CD8-positive, alpha-beta memory T cell (primary cell): ENCODE measurements at regions not wholly inside any gene's neighbourhood (a gene's known extent, or its start where the extent isn't known, plus 50 kb on each side); places are given as distances from the start of the nearest gene placed in this dataset.

Experiments
- CTCF ChIA-PET: fragments of 350-600 bp; sonication (Branson Sonifier 250); formaldehyde crosslinking; loops from one replicate; lab custom pipeline; 2021; ENCODE audit warnings: antibody characterized with exemption; lab: Charles Lee
- POLR2A ChIA-PET: fragments of 350-600 bp; sonication (Branson Sonifier 250); formaldehyde crosslinking; loops from one replicate; lab custom pipeline; 2021; ENCODE audit warnings: antibody characterized with exemption; lab: Charles Lee
- DNase-seq, 5 donors: peaks; one replicate each; pipeline versions ENCODE4 v3.0.0 to v3.0.0-alpha.2; 2020 to 2022; ENCODE audit warnings: mixed read lengths in 1 of 5
- H3K27ac ChIP-seq: one replicate; pipeline ENCODE4 v1.7.0; 2013; ENCODE audit warnings: low read depth, mild to moderate bottlenecking, low read length, moderate library complexity
- H3K27me3 ChIP-seq: 2 replicates; pipeline ENCODE4 v1.7.0; 2013; ENCODE audit warnings: low read length, mild to moderate bottlenecking; ENCODE audit not compliant: insufficient read depth, poor library complexity, severe bottlenecking
- H3K36me3 ChIP-seq: 2 replicates; pipeline ENCODE4 v1.7.0; 2013; ENCODE audit warnings: mild to moderate bottlenecking, low read length, moderate library complexity; ENCODE audit not compliant: insufficient read depth
- H3K4me1 ChIP-seq: 2 replicates; pipeline ENCODE4 v1.7.0; 2013; ENCODE audit warnings: mild to moderate bottlenecking, low read length, moderate library complexity; ENCODE audit not compliant: insufficient read depth
- H3K4me3 ChIP-seq: 2 replicates; pipeline ENCODE4 v1.7.0; 2013; ENCODE audit warnings: mild to moderate bottlenecking, low read length
- H3K9me3 ChIP-seq: 2 replicates; pipeline ENCODE4 v1.7.0; 2013; ENCODE audit warnings: mild to moderate bottlenecking, low read length
- H3K27ac Mint-ChIP-seq, 8 donors: one replicate each; pipeline ENCODE4 v1.8.0; 2020 to 2021; ENCODE audit warnings: mixed read lengths in 8 of 8, mild to moderate bottlenecking in 6 of 8, inconsistent platforms in 3 of 8, moderate library complexity in 3 of 8
- H3K27me3 Mint-ChIP-seq, 2 donors: one replicate each; pipeline ENCODE4 v1.8.0; 2020 to 2021; ENCODE audit warnings: mixed read lengths in 2 of 2, mild to moderate bottlenecking in 1 of 2, moderate library complexity in 1 of 2
- H3K36me3 Mint-ChIP-seq, 3 donors: one replicate each; pipeline ENCODE4 v1.8.0; 2020 to 2021; ENCODE audit warnings: mixed read lengths in 3 of 3, inconsistent platforms in 1 of 3, mild to moderate bottlenecking in 1 of 3
- H3K4me1 Mint-ChIP-seq, 3 donors: one replicate each; pipeline ENCODE4 v1.8.0; 2020 to 2021; ENCODE audit warnings: mixed read lengths in 3 of 3, inconsistent platforms in 1 of 3, mild to moderate bottlenecking in 1 of 3
- H3K4me3 Mint-ChIP-seq, 7 donors: one replicate each; pipeline ENCODE4 v1.8.0; 2020 to 2021; ENCODE audit warnings: mixed read lengths in 7 of 7, mild to moderate bottlenecking in 6 of 7, moderate library complexity in 4 of 7, inconsistent platforms in 2 of 7
- H3K9me3 Mint-ChIP-seq, 5 donors: one replicate each; pipeline ENCODE4 v1.8.0; 2020 to 2022; ENCODE audit warnings: mixed read lengths in 5 of 5, mild to moderate bottlenecking in 3 of 5, moderate library complexity in 2 of 5, inconsistent platforms in 1 of 5

DNA sequence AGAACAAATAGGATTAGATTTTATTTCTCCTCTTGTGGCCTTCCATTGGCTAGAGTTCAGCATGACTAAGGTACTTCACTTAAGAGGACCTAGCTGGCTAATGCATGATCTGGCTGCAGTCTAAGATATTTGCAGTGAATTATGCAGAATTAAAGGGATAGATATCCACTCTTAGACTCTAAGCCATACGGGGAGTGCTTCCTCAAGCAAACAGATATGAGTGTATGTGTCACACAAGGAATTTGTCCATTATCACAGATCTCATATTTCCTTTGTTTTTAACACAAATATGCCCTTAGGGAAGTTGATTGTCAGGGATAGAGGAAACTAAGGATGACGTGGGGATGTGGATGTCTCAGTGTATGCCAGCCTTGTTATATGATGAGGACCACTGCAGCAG is 88.1 kb upstream of the DHRS4 start:
- DNase-seq: no peak
- H3K4me1 ChIP-seq: no peaks in the 10 kb centered on the region
- H3K36me3 ChIP-seq: no peaks in the 10 kb centered on the region
- CTCF ChIA-PET: no interaction called here
- POLR2A ChIA-PET: no interaction called here
- Mint-ChIP-seq H3K4me1 (no peaks in the 10 kb centered on the region), H3K27me3 (peaks cover 3 to 45% of the 10 kb centered on the region in 2 donors), H3K27ac (no peak overlapping the region), H3K4me3 (no peak overlapping the region), H3K9me3 (peaks cover 0 to 1% (median 0%) of the 10 kb centered on the region in 5 donors), H3K36me3 (peaks cover 0 to 2% (median 0%) of the 10 kb centered on the region in 3 donors)
- H3K27me3 ChIP-seq: peaks cover 7% of the 10 kb centered on the region
- H3K27ac ChIP-seq: no peak overlapping the region
- H3K9me3 ChIP-seq: no peaks in the 10 kb centered on the region
- H3K4me3 ChIP-seq: no peak overlapping the region

DNA sequence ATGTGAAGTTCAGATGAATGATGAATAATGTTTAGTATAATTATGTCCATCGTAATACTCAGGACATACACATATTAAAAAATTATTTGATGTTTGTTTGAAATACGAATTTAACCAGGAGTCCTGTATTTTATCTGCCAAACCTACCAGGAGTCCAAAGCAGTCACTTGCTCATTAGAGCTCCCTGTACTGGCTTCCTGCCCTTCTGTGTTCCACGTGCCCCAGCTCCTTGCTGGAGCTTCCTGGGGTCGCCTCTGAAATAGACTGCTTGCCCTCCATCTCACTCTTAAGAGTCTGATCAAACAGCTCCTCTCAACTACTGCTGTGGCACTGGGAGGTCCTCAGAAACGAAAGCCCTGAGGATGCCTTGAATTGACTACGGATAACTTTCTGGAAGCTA is 87.3 kb upstream of the DHRS4 start:
- no peaks in the 10 kb centered on the region for H3K4me1 ChIP-seq
- ChIA-PET CTCF (interaction anchor here (1.5 kb wide), 1 partner anchor 12 kb away, joined by 5 read pairs; no protein-coding TSS in a partner anchor), POLR2A (no interaction called here)
- no peak overlapping the region for H3K4me3 ChIP-seq
- Mint-ChIP-seq H3K36me3 (peaks cover 0 to 3% (median 0%) of the 10 kb centered on the region in 3 donors), H3K27ac (no peak overlapping the region), H3K27me3 (peaks cover 5 to 48% of the 10 kb centered on the region in 2 donors), H3K9me3 (peaks cover 0 to 3% (median 0%) of the 10 kb centered on the region in 5 donors), H3K4me3 (no peak overlapping the region), H3K4me1 (no peaks in the 10 kb centered on the region)
- H3K9me3 ChIP-seq: no peaks in the 10 kb centered on the region
- H3K27me3 ChIP-seq: peaks cover 7% of the 10 kb centered on the region
- no peaks in the 10 kb centered on the region for H3K36me3 ChIP-seq
- no peak overlapping the region for H3K27ac ChIP-seq
- DNase-seq: no peak

DNA sequence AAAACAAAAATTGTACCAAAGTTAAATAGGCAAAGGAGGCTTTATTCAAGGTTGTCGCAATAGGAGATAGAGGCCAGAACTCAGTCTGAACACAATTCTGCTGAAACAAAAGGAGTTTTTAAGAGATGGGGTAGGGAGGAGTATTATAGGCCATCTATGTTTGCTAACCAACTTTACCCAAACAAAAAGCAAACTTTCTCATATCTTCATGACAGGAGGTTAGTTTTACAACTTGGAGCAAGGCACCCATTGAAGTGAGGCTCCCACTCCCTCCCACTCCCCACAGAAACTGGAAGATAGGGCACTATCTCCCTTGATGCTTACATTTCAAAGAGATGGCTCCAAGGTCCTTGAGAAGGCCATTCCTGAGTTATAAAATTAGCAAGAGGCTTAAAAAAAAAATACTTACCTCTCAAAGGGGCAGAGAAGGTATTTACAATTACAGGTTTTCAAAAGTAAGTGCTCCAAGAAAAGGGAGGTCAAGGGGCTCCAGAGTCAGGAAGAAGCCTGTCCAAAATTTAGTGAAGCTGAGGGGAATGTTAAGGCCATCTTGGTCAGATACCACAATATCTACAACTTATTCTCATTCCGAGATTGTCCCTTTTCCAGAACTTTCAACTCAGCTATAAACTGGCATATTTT is 84.4 kb upstream of the DHRS4 start:
- CTCF ChIA-PET: no interaction called here
- no peaks in the 10 kb centered on the region for H3K4me1 ChIP-seq
- H3K4me1 Mint-ChIP-seq: no peaks in the 10 kb centered on the region
- POLR2A ChIA-PET: no interaction called here
- no peak overlapping the region for H3K4me3 Mint-ChIP-seq
- H3K27ac ChIP-seq: no peak overlapping the region
- H3K4me3 ChIP-seq: no peak overlapping the region
- H3K9me3 Mint-ChIP-seq: peaks cover 0 to 3% (median 0%) of the 10 kb centered on the region in 5 donors
- no peak for DNase-seq
- no peak overlapping the region for H3K27ac Mint-ChIP-seq
- H3K36me3 Mint-ChIP-seq: peaks cover 0 to 3% (median 0%) of the 10 kb centered on the region in 3 donors
- H3K27me3 Mint-ChIP-seq: peaks cover 5 to 54% of the 10 kb centered on the region in 2 donors
- no peaks in the 10 kb centered on the region for H3K36me3 ChIP-seq
- H3K9me3 ChIP-seq: no peaks in the 10 kb centered on the region
- peaks cover 7% of the 10 kb centered on the region for H3K27me3 ChIP-seq

DNA sequence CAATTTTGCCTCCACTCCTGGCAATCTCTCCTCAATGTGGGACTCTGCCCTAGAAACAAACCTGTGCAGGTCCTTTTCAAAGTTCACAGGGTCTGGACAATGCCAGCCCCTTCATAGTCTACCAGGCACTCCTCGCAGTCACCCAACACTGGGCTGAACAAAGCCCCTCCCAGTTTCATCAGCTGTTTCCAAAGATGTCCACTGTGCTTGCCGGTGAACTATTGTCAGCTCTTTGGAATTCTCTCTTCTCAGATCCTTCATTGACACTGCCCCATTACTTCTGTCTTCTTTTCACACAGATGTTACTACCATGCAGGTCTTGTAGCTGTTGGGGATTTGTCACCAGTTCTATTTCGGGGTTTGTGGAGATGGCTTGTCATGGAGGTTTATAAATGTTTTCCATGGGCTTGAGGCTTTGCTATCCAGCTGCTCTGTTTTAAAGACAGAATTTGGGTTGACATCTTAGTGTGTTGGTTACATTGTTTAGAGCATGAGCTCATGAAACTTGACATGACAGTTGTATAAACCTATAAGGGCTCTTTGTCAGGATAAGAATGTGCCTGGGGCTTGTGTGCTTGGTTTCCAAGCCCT is 77.3 kb upstream of the DHRS4 start:
- no peaks in the 10 kb centered on the region for H3K9me3 Mint-ChIP-seq
- Histone ChIP-seq H3K36me3 (no peaks in the 10 kb centered on the region), H3K4me3 (no peak overlapping the region), H3K9me3 (no peaks in the 10 kb centered on the region), H3K27me3 (no peaks in the 10 kb centered on the region), H3K27ac (no peak overlapping the region), H3K4me1 (no peaks in the 10 kb centered on the region)
- H3K27ac Mint-ChIP-seq: no peak overlapping the region
- POLR2A ChIA-PET: no interaction called here
- no peak for DNase-seq
- H3K27me3 Mint-ChIP-seq: peaks cover 7 to 46% of the 10 kb centered on the region in 2 donors
- no peaks in the 10 kb centered on the region for H3K4me1 Mint-ChIP-seq
- CTCF ChIA-PET: no interaction called here
- no peak overlapping the region for H3K4me3 Mint-ChIP-seq
- H3K36me3 Mint-ChIP-seq: no peaks in the 10 kb centered on the region

DNA sequence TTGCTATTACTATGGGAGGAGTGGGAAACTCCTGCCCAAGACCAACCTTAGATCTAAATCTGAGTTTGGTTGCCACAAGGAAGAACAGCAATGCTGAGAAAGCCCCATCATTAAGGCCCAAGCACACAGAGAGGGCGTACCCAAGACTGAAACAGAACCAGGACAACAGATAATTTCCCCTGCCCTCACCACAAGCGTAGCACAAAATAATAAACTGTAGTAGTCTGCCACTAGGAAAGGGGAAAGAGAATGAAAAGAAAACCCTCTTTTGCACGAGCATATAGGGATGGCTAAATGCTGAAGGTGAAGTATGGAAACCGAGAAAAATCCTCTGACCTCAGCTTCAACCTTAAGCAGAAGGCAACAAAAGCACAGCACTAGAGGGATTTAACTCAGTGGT is 76.5 kb upstream of the DHRS4 start:
- H3K36me3 ChIP-seq: no peaks in the 10 kb centered on the region
- Mint-ChIP-seq H3K27me3 (peaks cover 7 to 46% of the 10 kb centered on the region in 2 donors), H3K36me3 (no peaks in the 10 kb centered on the region), H3K9me3 (no peaks in the 10 kb centered on the region), H3K4me1 (no peaks in the 10 kb centered on the region), H3K27ac (no peak overlapping the region), H3K4me3 (no peak overlapping the region)
- no peak overlapping the region for H3K27ac ChIP-seq
- ChIA-PET CTCF (no interaction called here), POLR2A (no interaction called here)
- no peak for DNase-seq
- no peaks in the 10 kb centered on the region for H3K27me3 ChIP-seq
- H3K9me3 ChIP-seq: no peaks in the 10 kb centered on the region
- no peak overlapping the region for H3K4me3 ChIP-seq
- H3K4me1 ChIP-seq: no peaks in the 10 kb centered on the region

- no peak overlapping the region for H3K27ac Mint-ChIP-seq
- Histone ChIP-seq H3K9me3 (no peaks in the 10 kb centered on the region), H3K36me3 (no peaks in the 10 kb centered on the region), H3K4me3 (no peak overlapping the region), H3K27me3 (no peaks in the 10 kb centered on the region), H3K27ac (no peak overlapping the region), H3K4me1 (no peaks in the 10 kb centered on the region)
- POLR2A ChIA-PET: no interaction called here
- no peaks in the 10 kb centered on the region for H3K36me3 Mint-ChIP-seq
- no peaks in the 10 kb centered on the region for H3K4me1 Mint-ChIP-seq
- no peaks in the 10 kb centered on the region for H3K9me3 Mint-ChIP-seq
- CTCF ChIA-PET: no interaction called here
- DNase-seq: no peak
- H3K27me3 Mint-ChIP-seq: peaks cover 7 to 46% of the 10 kb centered on the region in 2 donors
- H3K4me3 Mint-ChIP-seq: no peak overlapping the region
These were observed 75.9 kb upstream of the DHRS4 start for GRCh38 chr14:23877538-23878180.

DNA sequence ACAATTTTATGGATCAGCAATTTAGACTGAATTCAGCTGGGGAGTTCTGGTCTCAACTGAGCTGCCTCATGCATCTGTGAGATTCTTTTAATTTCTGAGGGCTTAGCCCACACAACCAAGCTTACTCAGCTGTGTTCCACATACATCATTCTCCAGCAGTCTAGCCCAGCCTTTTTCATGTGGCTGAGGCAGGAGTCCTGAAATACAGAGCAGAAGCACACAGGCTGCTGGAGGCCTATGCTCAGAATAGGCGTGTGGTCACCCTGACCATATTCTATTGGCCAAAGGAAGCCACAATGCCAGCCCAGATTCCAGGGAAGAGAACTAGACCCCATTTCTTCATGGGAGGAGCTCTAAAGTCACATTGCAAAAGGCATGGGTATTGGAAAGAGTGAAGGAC is 72.3 kb upstream of the DHRS4 start:
- no peaks in the 10 kb centered on the region for H3K4me1 ChIP-seq
- H3K9me3 ChIP-seq: no peaks in the 10 kb centered on the region
- Mint-ChIP-seq H3K4me1 (no peaks in the 10 kb centered on the region), H3K27ac (no peak overlapping the region), H3K4me3 (no peak overlapping the region), H3K27me3 (peaks cover 9 to 32% of the 10 kb centered on the region in 2 donors), H3K9me3 (no peaks in the 10 kb centered on the region), H3K36me3 (no peaks in the 10 kb centered on the region)
- no peak overlapping the region for H3K27ac ChIP-seq
- no peak overlapping the region for H3K4me3 ChIP-seq
- POLR2A ChIA-PET: no interaction called here
- H3K36me3 ChIP-seq: no peaks in the 10 kb centered on the region
- no peak for DNase-seq
- CTCF ChIA-PET: no interaction called here
- no peaks in the 10 kb centered on the region for H3K27me3 ChIP-seq
